ENCODE measurements at regions not wholly inside any gene's neighbourhood (a gene's known extent, or its start where the extent isn't known, plus 50 kb on each side); places are given as distances from the start of the nearest gene placed in this dataset.

DNA sequence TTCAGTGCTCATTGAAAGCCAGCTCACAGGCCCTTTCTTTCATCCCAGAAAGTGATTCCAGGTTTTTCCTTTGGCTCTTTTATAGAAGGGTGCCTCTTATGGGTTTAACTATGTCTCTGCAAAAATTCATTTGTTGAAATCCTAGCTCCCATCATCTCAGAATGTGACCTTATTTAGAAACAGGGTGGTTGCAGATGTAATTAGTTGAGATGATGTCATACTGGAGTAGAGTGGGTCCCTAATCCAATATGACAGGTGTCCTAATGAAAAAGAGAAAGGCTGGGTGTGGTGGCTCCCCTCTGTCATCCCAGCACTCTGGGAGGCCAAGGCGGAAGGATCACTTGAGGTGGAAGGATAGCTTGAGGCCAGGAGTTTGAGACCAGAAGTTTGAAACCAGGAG lies 64.2 kb upstream of the FAM20A start:
- no peak for DNase-seq (ENCODE audit: low read depth in 4 of 4, low spot score in 1 of 4)

- no peak for DNase-seq (ENCODE audit: low read depth in 4 of 4, low spot score in 1 of 4)
Observed at GRCh38 chr17:68662479-68662878, 61.3 kb upstream of the FAM20A start.

- no peak for DNase-seq (ENCODE audit: low read depth in 4 of 4, low spot score in 1 of 4)
Observed at GRCh38 chr17:68662037-68662432, 60.9 kb upstream of the FAM20A start.

DNA sequence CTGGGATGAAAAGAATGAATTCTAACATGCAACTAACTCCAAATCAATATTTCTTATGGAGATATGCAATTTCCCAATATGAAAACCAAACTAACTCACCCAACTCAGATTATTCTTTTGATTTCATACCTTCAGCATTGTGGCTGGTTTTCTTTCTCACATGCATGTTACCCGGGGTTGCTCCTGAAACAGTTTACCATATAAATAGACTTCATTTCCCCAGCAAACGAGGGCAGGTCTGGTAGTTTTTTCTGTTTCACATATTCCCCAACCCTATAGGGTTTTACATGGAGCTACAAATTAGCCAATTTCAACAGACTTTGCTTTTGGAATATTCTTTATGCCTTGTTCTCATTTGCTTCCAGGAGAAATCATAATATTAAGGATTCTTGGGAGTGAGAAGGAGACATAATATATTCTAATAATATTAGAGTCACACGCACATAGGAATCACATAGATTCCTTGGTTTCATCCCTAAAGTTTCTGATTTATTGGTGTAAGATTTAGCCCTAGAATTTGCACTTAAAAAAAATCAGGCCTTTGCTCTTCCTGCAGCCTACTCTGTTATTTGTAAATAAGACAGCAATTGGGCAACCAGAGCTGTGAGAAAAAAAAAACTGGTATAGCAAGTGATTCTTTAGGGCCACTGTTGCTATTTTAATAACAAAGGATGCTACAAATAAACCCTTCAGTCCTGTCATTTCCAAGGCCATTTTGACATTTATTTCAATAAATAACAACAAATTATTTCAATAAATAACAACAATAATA lies 60.3 kb upstream of the FAM20A start:
- no peak for DNase-seq (ENCODE audit: low read depth in 4 of 4, low spot score in 1 of 4)

- DNase-seq (ENCODE audit: low read depth in 4 of 4, low spot score in 1 of 4), result no peak
Observed at GRCh38 chr17:68660302-68660701, 59.1 kb upstream of the FAM20A start.

DNA sequence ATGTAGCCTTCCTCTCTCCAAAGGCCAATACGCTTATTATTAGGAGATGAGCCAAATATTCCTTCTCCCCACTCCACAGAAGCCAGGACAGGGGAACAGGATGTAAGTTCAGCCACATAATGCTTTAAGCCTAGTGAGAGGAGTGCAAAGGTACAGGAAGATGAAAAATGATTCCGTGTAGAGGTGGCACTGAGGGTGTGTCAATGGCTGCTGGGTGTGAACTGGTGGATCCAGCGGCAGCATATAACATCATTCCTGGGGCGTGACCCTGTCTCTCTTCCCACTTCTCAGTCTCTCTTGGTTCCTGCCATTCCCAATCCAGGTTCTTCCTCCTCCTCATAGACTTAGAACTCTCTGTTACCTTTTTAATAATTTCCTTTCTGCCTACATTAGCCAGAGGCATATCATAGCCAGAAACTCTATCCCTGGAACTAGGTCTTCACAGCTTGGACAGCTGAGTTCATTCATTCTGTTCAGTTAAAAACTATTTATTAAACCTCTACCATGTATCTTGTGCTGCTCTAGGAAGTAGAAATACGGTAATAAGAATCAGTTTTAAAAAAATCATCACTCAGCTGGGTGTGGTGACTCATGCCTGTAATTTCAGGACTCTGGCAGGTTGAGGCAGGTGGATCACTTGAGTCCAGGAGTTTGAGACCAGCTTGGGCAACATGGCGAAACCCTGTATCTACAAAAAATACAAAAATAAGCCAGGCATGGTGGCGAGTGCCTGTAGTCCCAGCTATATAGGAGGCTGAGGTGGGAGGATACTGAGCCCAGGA lies 58.0 kb upstream of the FAM20A start:
- no peak for DNase-seq (ENCODE audit: low read depth in 4 of 4, low spot score in 1 of 4)

- no peak for DNase-seq (ENCODE audit: low read depth in 4 of 4, low spot score in 1 of 4)
Observed at GRCh38 chr17:68657576-68657975, 56.4 kb upstream of the FAM20A start.

- DNase-seq (ENCODE audit: low read depth in 4 of 4, low spot score in 1 of 4), result no peak
Observed at GRCh38 chr17:68657166-68657565, 56.0 kb upstream of the FAM20A start.

DNA sequence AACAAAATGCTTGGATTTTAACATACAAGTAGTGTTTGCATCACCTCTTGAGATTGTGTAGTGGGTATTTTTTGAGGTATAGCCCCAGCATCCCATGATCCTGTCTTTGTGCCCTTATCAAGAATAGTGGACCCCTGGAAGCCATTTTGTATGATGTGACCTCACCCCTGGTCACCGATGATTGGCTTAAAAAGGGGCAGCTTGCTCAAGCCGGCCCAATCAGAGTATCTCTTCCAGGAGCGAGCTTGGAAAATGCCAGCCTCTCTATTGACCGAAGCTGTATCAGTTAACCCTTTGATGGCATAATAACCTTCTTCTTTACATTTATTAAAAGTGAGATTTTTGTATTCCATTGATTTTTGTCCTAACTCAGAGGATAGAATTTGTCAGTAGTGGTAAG lies 55.5 kb upstream of the FAM20A start:
- DNase-seq (ENCODE audit: low read depth in 4 of 4, low spot score in 1 of 4), result no peak

All from stimulated activated CD4-positive, alpha-beta T cell treated with anti-CD3 and anti-CD28 coated beads, Interleukin-1b, Interleukin-23, amount 100 ng/mL, for 24 hours (primary cell).